ENCODE measurements at regions not wholly inside any gene's neighbourhood (a gene's known extent, or its start where the extent isn't known, plus 50 kb on each side); places are given as distances from the start of the nearest gene placed in this dataset.
A peak's percentile ranks its signal among the peaks of the same experiment; 100 is the strongest.

- DNase-seq: no peak
Observed at GRCh38 chr12:13745111-13745860, 236.1 kb downstream of the GRIN2B start.

GRCh38 chr12:13744561-13744960, 236.8 kb downstream of the GRIN2B start:
- no peak for DNase-seq

GRCh38 chr12:13740149-13740545, 241.3 kb downstream of the GRIN2B start:
- DNase-seq: no peak

GRCh38 chr12:13735734-13736133, 245.7 kb downstream of the GRIN2B start:
- DNase-seq: no peak

- DNase-seq: no peak
Observed at GRCh38 chr12:13734584-13735152, 246.7 kb downstream of the GRIN2B start.

- DNase-seq: no peak
Observed at GRCh38 chr12:13727707-13728195, 253.7 kb downstream of the GRIN2B start.

GRCh38 chr12:13725049-13725448, 256.4 kb downstream of the GRIN2B start:
- no peak for DNase-seq

- peak; percentile 25 for DNase-seq
Observed at GRCh38 chr12:13724136-13724535, 257.3 kb downstream of the GRIN2B start.

GRCh38 chr12:13719986-13720385, 261.4 kb downstream of the GRIN2B start:
- no peak for DNase-seq

GRCh38 chr12:13718271-13718670, 263.1 kb downstream of the GRIN2B start:
- no peak for DNase-seq

GRCh38 chr12:13716119-13716518, 265.3 kb downstream of the GRIN2B start:
- DNase-seq: no peak

- DNase-seq: no peak
Observed at GRCh38 chr12:13713556-13714410, 267.6 kb downstream of the GRIN2B start.

- no peak for DNase-seq
Observed at GRCh38 chr12:13707829-13708228, 273.6 kb downstream of the GRIN2B start.

GRCh38 chr12:13702381-13702780, 279.0 kb downstream of the GRIN2B start:
- DNase-seq: no peak

GRCh38 chr12:13701502-13701901, 279.9 kb downstream of the GRIN2B start:
- no peak for DNase-seq

- DNase-seq: no peak
Observed at GRCh38 chr12:13697973-13698372, 283.4 kb downstream of the GRIN2B start.

GRCh38 chr12:13695781-13696180, 285.6 kb downstream of the GRIN2B start:
- DNase-seq: no peak

GRCh38 chr12:13692332-13692731, 289.1 kb downstream of the GRIN2B start:
- DNase-seq: no peak

- no peak for DNase-seq
Observed at GRCh38 chr12:13691598-13691997, 289.8 kb downstream of the GRIN2B start.

GRCh38 chr12:13687633-13688032, 293.8 kb downstream of the GRIN2B start:
- DNase-seq: no peak

- DNase-seq: no peak
Observed at GRCh38 chr12:13686260-13686659, 295.1 kb downstream of the GRIN2B start.

- no peak for DNase-seq
Observed at GRCh38 chr12:13680916-13681315, 300.5 kb downstream of the GRIN2B start.

- DNase-seq: no peak
Observed at GRCh38 chr12:13676880-13677279, 304.5 kb downstream of the GRIN2B start.

Measured in NCI-H226 (cell line).